SK-N-SH treated with all-trans-retinoic acid at 6 μM for 48 hours (cell line): ENCODE measurements at regions not wholly inside any gene's neighbourhood (a gene's known extent, or its start where the extent isn't known, plus 50 kb on each side); places are given as distances from the start of the nearest gene placed in this dataset.

Experiments
- ARNTL ChIP-seq: fragments of 450-650 bp; formaldehyde crosslinking; IDR thresholded peaks from 2 replicates; pipeline ENCODE4 v1.5.0; 2020; ENCODE audit warnings: low read depth, mild to moderate bottlenecking, moderate library complexity, borderline replicate concordance
- CREB5 ChIP-seq: fragments of 250-450 bp; sonication (Bioruptor Pico); IDR thresholded peaks from 2 replicates; pipeline ENCODE4 v1.5.1; 2020; ENCODE audit warnings: low read depth, mild to moderate bottlenecking, moderate library complexity
- CSDC2 ChIP-seq: fragments of 250-450 bp; sonication (Bioruptor Pico); IDR thresholded peaks from 2 replicates; pipeline ENCODE4 v1.5.0; 2020; ENCODE audit warnings: mild to moderate bottlenecking, moderate library complexity
- ESRRG ChIP-seq: fragments of 250-450 bp; sonication (Bioruptor Pico); IDR thresholded peaks from 2 replicates; pipeline ENCODE4 v1.6.1; 2021; ENCODE audit warnings: mild to moderate bottlenecking
- ISL1 ChIP-seq: fragments of 250-450 bp; sonication (Bioruptor Pico); IDR thresholded peaks from 2 replicates; pipeline ENCODE4 v2.1.2; 2022; ENCODE audit warnings: mild to moderate bottlenecking, moderate library complexity
- PATZ1 ChIP-seq: fragments of 250-450 bp; sonication (Bioruptor Pico); IDR thresholded peaks from 2 replicates; pipeline ENCODE4 v1.8.0; 2020; ENCODE audit warnings: mild to moderate bottlenecking, moderate library complexity, borderline replicate concordance
- POU6F1 ChIP-seq: fragments of 250-450 bp; sonication (Bioruptor Pico); IDR thresholded peaks from 2 replicates; pipeline ENCODE4 v1.8.0; 2021; ENCODE audit warnings: low read depth, mild to moderate bottlenecking, moderate library complexity, borderline replicate concordance
- RARB ChIP-seq: fragments of 250-450 bp; sonication (Bioruptor Pico); IDR thresholded peaks from 2 replicates; pipeline ENCODE4 v1.8.0; 2021; ENCODE audit warnings: mild to moderate bottlenecking, moderate library complexity
- TCF4 ChIP-seq: fragments of 250-450 bp; sonication (Bioruptor Pico); IDR thresholded peaks from 2 replicates; pipeline ENCODE4 v1.8.0; 2021; ENCODE audit warnings: mild to moderate bottlenecking, moderate library complexity, borderline replicate concordance
- TSHZ2 ChIP-seq: fragments of 250-450 bp; sonication (Bioruptor Pico); IDR thresholded peaks from 2 replicates; pipeline ENCODE4 v1.5.0; 2020; ENCODE audit warnings: mild to moderate bottlenecking, moderate library complexity
- ZFP3 ChIP-seq: fragments of 250-450 bp; sonication (Bioruptor Pico); IDR thresholded peaks from 2 replicates; pipeline ENCODE4 v1.5.0; 2020; ENCODE audit warnings: mild to moderate bottlenecking, moderate library complexity
- ZFP30 ChIP-seq: fragments of 450-650 bp; formaldehyde crosslinking; IDR thresholded peaks from 2 replicates; pipeline ENCODE4 v1.5.0; 2022; ENCODE audit warnings: mild to moderate bottlenecking, moderate library complexity

- TF ChIP-seq TCF4 (CRISPR knock-in tag) (no peak), CREB5 (CRISPR knock-in tag) (no peak), ZFP3 (CRISPR knock-in tag) (no peak), ZFP30 (CRISPR knock-in tag) (no peak), POU6F1 (CRISPR knock-in tag) (no peak), ISL1 (CRISPR knock-in tag) (no peak), RARB (no peak), PATZ1 (CRISPR knock-in tag) (no peak), ARNTL (CRISPR knock-in tag) (no peak), TSHZ2 (CRISPR knock-in tag) (no peak), ESRRG (CRISPR knock-in tag) (no peak), CSDC2 (CRISPR knock-in tag) (no peak)
Measured at GRCh38 chr16:77571115-77571862, 136.5 kb upstream of the ADAMTS18 start.
